HepG2 (cell line): ENCODE measurements at regions not wholly inside any gene's neighbourhood (a gene's known extent, or its start where the extent isn't known, plus 50 kb on each side); places are given as distances from the start of the nearest gene placed in this dataset.

ENCODE experiments used
- ARHGAP35 ChIP-seq: sonication (generic); formaldehyde crosslinking; IDR thresholded peaks from 2 replicates; pipeline ENCODE4 v1.9.0; 2022; ENCODE audit warnings: mild to moderate bottlenecking, inconsistent platforms, moderate library complexity, missing genetic modification reagents, borderline replicate concordance
- EP300 ChIP-seq, 3 experiments: sonication (generic) in 1 of 3; formaldehyde crosslinking in 1 of 3; IDR thresholded peaks; 2 replicates each; pipeline versions ENCODE4 v1.5.1 to v1.6.1; 2011 to 2020; ENCODE audit warnings: low read depth in 2 of 3, low read length in 2 of 3, borderline replicate concordance in 1 of 3, improper control_type of control experiment in 1 of 3, mild to moderate bottlenecking in 1 of 3, missing genetic modification reagents in 1 of 3, moderate library complexity in 1 of 3
- FOSL1 ChIP-seq: sonication (generic); formaldehyde crosslinking; IDR thresholded peaks from 2 replicates; pipeline ENCODE4 v1.9.0; 2021; ENCODE audit warnings: missing genetic modification reagents, borderline replicate concordance
- FOXM1 ChIP-seq: sonication (generic); formaldehyde crosslinking; IDR thresholded peaks from 2 replicates; pipeline ENCODE4 v1.5.0; 2020; ENCODE audit warnings: missing genetic modification reagents
- HOXA5 ChIP-seq: sonication (generic); formaldehyde crosslinking; IDR thresholded peaks from 2 replicates; pipeline ENCODE4 v1.4.0; 2020; ENCODE audit warnings: missing genetic modification reagents
- IRF2 ChIP-seq: IDR thresholded peaks from 2 replicates; pipeline ENCODE4 v1.6.1; 2018; ENCODE audit warnings: missing genetic modification reagents, missing compliant biosample characterization
- KAT7 ChIP-seq: IDR thresholded peaks from 2 replicates; pipeline ENCODE4 v1.6.1; 2018; ENCODE audit warnings: borderline replicate concordance, missing compliant biosample characterization
- KDM6A ChIP-seq: IDR thresholded peaks from 2 replicates; pipeline ENCODE4 v1.6.1; 2016; ENCODE audit warnings: low read depth
- MED8 ChIP-seq: sonication (generic); formaldehyde crosslinking; IDR thresholded peaks from 2 replicates; pipeline ENCODE4 v1.8.1; 2023; ENCODE audit warnings: mild to moderate bottlenecking, missing genetic modification reagents; ENCODE audit not compliant: insufficient replicate concordance
- ONECUT2 ChIP-seq: sonication (generic); formaldehyde crosslinking; IDR thresholded peaks from 2 replicates; pipeline ENCODE4 v1.4.0; 2020; ENCODE audit warnings: missing genetic modification reagents
- POLR2G ChIP-seq: fragments of 200-400 bp; formaldehyde crosslinking; IDR thresholded peaks from 2 replicates; pipeline ENCODE4 v1.6.1; 2018; ENCODE audit warnings: mild to moderate bottlenecking, low read depth, low read length, moderate library complexity
- SRY ChIP-seq: sonication (generic); formaldehyde crosslinking; IDR thresholded peaks from 2 replicates; pipeline ENCODE4 v1.8.0; 2022; ENCODE audit warnings: mild to moderate bottlenecking, missing genetic modification reagents
- SYNCRIP ChIP-seq: fragments of 200-400 bp; formaldehyde crosslinking; IDR thresholded peaks from 2 replicates; pipeline ENCODE4 v1.6.1; 2018; ENCODE audit warnings: mild to moderate bottlenecking, low read depth, low read length; ENCODE audit not compliant: insufficient read depth
- ZC3H13 ChIP-seq: sonication (generic); formaldehyde crosslinking; IDR thresholded peaks from 2 replicates; pipeline ENCODE4 v1.8.1; 2023; ENCODE audit warnings: mild to moderate bottlenecking, missing genetic modification reagents, moderate library complexity
- ZNF205 ChIP-seq: IDR thresholded peaks from 2 replicates; pipeline ENCODE4 v1.6.1; 2018; ENCODE audit warnings: missing biosample characterization, missing genetic modification reagents
- TF ChIP-seq, protein P1 (sequence below), 2 experiments: IDR thresholded peaks; 2 replicates each; pipeline ENCODE4 v1.6.1; 2011 to 2012; ENCODE audit warnings: low read length in 2 of 2, borderline replicate concordance in 1 of 2, low read depth in 1 of 2, mild to moderate bottlenecking in 1 of 2, moderate library complexity in 1 of 2
- TF ChIP-seq, protein P2 (sequence below): IDR thresholded peaks from 2 replicates; pipeline ENCODE4 v1.6.1; 2012; ENCODE audit warnings: low read length, improper control_type of control experiment

DNA sequence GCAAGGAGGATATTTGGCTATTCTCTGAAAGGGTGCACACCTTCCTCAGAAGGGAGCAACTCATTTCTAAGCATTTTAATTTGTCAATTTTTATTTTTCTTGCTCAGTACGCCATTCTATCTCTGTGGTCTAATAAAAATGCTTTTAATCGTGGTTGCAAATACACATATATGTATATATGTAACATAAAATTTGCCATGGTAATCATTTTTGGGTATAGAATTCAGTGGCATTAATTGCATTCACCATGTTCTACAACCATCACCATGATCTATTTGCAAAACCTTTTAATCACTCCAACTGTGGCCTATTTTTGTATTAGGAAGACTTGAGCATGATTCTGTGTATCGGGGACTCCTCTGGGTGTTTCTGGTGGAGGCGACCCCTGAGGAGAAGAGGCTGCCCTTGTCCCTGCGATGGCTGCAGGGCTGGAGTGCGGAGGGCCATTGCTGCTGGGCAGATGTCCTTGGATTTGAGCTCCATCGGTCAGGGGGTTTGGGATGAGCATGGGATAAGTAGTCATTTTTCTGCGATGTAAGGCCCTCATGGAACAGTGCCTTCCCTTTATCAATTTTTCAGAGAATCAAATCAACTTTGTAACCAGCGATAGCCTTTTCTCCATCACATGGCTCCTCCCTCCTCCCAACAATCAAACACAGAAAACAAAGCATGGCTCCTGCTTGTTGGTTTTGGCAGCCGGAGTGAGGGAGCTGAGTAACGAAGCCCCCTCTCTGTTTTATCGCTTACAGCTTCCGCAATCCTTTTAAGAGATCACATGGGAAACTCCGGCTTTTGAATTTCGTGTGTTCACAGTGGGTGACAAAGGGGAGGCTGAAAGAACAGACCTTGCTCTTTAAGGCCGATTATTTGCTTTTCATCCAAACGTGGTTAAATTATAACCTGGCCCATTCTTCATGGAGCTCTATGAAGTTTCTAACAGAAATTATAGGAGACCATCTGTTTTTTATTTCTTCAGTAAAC, 187.3 kb downstream of the TENT4A start (continued):
- TF ChIP-seq EP300 (IDR thresholded peaks at IDR 0.05; ENCODE audit: low read depth in 2 of 2, low read length in 2 of 2) (peak in 1 of 2 experiments; percentile 87; a peak in 2 of 4 replicates), EP300 (CRISPR knock-in tag; IDR thresholded peaks at IDR 0.05; ENCODE audit: borderline replicate concordance) (no peak; the same call in 1 of the 2 replicates), KAT7 (CRISPR knock-in tag) (no peak), MED8 (no peak), ARHGAP35 (no peak), SYNCRIP (no peak), KDM6A (CRISPR knock-in tag) (peak; percentile 67), ZNF205 (CRISPR knock-in tag) (peak; percentile 35; the same call in 1 of the 2 replicates), POLR2G (0 out of 2 replicates have a peak, but pooled peaks have one; percentile 27), FOXM1 (CRISPR knock-in tag) (no peak), ONECUT2 (CRISPR knock-in tag) (no peak), SRY (CRISPR knock-in tag) (no peak), ZC3H13 (CRISPR knock-in tag) (no peak), IRF2 (CRISPR knock-in tag) (0 out of 2 replicates have a peak, but pooled peaks have one; percentile 56), FOSL1 (CRISPR knock-in tag) (no peak), HOXA5 (peak; percentile 58; the same call in 1 of the 2 replicates)
- TF ChIP-seq, protein P1, sequence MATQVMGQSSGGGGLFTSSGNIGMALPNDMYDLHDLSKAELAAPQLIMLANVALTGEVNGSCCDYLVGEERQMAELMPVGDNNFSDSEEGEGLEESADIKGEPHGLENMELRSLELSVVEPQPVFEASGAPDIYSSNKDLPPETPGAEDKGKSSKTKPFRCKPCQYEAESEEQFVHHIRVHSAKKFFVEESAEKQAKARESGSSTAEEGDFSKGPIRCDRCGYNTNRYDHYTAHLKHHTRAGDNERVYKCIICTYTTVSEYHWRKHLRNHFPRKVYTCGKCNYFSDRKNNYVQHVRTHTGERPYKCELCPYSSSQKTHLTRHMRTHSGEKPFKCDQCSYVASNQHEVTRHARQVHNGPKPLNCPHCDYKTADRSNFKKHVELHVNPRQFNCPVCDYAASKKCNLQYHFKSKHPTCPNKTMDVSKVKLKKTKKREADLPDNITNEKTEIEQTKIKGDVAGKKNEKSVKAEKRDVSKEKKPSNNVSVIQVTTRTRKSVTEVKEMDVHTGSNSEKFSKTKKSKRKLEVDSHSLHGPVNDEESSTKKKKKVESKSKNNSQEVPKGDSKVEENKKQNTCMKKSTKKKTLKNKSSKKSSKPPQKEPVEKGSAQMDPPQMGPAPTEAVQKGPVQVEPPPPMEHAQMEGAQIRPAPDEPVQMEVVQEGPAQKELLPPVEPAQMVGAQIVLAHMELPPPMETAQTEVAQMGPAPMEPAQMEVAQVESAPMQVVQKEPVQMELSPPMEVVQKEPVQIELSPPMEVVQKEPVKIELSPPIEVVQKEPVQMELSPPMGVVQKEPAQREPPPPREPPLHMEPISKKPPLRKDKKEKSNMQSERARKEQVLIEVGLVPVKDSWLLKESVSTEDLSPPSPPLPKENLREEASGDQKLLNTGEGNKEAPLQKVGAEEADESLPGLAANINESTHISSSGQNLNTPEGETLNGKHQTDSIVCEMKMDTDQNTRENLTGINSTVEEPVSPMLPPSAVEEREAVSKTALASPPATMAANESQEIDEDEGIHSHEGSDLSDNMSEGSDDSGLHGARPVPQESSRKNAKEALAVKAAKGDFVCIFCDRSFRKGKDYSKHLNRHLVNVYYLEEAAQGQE (IDR thresholded peaks at IDR 0.05; ENCODE audit: borderline replicate concordance in 1 of 2, low read depth in 1 of 2, low read length in 2 of 2), result no peak
- TF ChIP-seq, protein P2, sequence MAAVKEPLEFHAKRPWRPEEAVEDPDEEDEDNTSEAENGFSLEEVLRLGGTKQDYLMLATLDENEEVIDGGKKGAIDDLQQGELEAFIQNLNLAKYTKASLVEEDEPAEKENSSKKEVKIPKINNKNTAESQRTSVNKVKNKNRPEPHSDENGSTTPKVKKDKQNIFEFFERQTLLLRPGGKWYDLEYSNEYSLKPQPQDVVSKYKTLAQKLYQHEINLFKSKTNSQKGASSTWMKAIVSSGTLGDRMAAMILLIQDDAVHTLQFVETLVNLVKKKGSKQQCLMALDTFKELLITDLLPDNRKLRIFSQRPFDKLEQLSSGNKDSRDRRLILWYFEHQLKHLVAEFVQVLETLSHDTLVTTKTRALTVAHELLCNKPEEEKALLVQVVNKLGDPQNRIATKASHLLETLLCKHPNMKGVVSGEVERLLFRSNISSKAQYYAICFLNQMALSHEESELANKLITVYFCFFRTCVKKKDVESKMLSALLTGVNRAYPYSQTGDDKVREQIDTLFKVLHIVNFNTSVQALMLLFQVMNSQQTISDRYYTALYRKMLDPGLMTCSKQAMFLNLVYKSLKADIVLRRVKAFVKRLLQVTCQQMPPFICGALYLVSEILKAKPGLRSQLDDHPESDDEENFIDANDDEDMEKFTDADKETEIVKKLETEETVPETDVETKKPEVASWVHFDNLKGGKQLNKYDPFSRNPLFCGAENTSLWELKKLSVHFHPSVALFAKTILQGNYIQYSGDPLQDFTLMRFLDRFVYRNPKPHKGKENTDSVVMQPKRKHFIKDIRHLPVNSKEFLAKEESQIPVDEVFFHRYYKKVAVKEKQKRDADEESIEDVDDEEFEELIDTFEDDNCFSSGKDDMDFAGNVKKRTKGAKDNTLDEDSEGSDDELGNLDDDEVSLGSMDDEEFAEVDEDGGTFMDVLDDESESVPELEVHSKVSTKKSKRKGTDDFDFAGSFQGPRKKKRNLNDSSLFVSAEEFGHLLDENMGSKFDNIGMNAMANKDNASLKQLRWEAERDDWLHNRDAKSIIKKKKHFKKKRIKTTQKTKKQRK, result no peak
